ENCODE measurements at regions not wholly inside any gene's neighbourhood (a gene's known extent, or its start where the extent isn't known, plus 50 kb on each side); places are given as distances from the start of the nearest gene placed in this dataset.

- no peak overlapping the region for H3K4me3 ChIP-seq (ENCODE audit: insufficient read depth, low read depth, low read length)
- Mint-ChIP-seq H3K36me3 (ENCODE audit: low read depth, unreplicated experiment) (no peaks in the 10 kb centered on the region), H3K27ac (ENCODE audit: unreplicated experiment) (no peak overlapping the region), H3K4me3 (ENCODE audit: unreplicated experiment) (no peak overlapping the region), H3K9me3 (ENCODE audit: unreplicated experiment) (peaks cover 4% of the 10 kb centered on the region), H3K27me3 (ENCODE audit: low read depth, unreplicated experiment) (no peaks in the 10 kb centered on the region), H3K4me1 (ENCODE audit: low read depth, unreplicated experiment) (no peaks in the 10 kb centered on the region)
- H3K36me3 ChIP-seq (ENCODE audit: insufficient read depth, low read length), result no peaks in the 10 kb centered on the region
- H3K27me3 ChIP-seq (ENCODE audit: insufficient read depth, low read length), result no peaks in the 10 kb centered on the region
- H3K27ac ChIP-seq (ENCODE audit: low read depth, low read length), result no peak overlapping the region
- no peak overlapping the region for H3K9ac ChIP-seq (ENCODE audit: low read length)
- TF ChIP-seq CTCF (IDR thresholded peaks at IDR 0.05; ENCODE audit: insufficient read depth, low read depth, low read length), result no peak
- no peak for TF ChIP-seq EZH2 (IDR thresholded peaks at IDR 0.05; ENCODE audit: insufficient read depth, low read length)
- no peaks in the 10 kb centered on the region for H3K9me3 ChIP-seq (ENCODE audit: insufficient read depth, low read depth, low read length)
- no peak overlapping the region for H3K4me2 ChIP-seq (ENCODE audit: low read length)
- DNase-seq (ENCODE audit: low read depth), result no peak
- no peaks in the 10 kb centered on the region for H3K79me2 ChIP-seq (ENCODE audit: insufficient read depth, low read length)
- FAIRE-seq, result no peak
- H4K20me1 ChIP-seq (ENCODE audit: insufficient read depth, low read length), result no peaks in the 10 kb centered on the region
- no peaks in the 10 kb centered on the region for H3K4me1 ChIP-seq (ENCODE audit: insufficient read depth, low read length)
- no peak overlapping the region for H2AFZ ChIP-seq (ENCODE audit: low read depth, low read length)
Measured at GRCh38 chr1:95631695-95632094, 397.7 kb downstream of the RWDD3 start.

GRCh38 chr1:95635811-95636210, 401.8 kb downstream of the RWDD3 start:
- no peaks in the 10 kb centered on the region for H3K4me1 ChIP-seq (ENCODE audit: insufficient read depth, low read length)
- H3K36me3 Mint-ChIP-seq (ENCODE audit: low read depth, unreplicated experiment), result no peaks in the 10 kb centered on the region
- no peak overlapping the region for H3K27ac ChIP-seq (ENCODE audit: low read depth, low read length)
- H3K9me3 ChIP-seq (ENCODE audit: insufficient read depth, low read depth, low read length), result no peaks in the 10 kb centered on the region
- H4K20me1 ChIP-seq (ENCODE audit: insufficient read depth, low read length), result no peaks in the 10 kb centered on the region
- H3K27ac Mint-ChIP-seq (ENCODE audit: unreplicated experiment), result no peak overlapping the region
- DNase-seq (ENCODE audit: low read depth), result no peak
- H3K4me1 Mint-ChIP-seq (ENCODE audit: low read depth, unreplicated experiment), result no peaks in the 10 kb centered on the region
- H3K4me2 ChIP-seq (ENCODE audit: low read length), result no peak overlapping the region
- no peaks in the 10 kb centered on the region for H3K36me3 ChIP-seq (ENCODE audit: insufficient read depth, low read length)
- TF ChIP-seq CTCF (IDR thresholded peaks at IDR 0.05; ENCODE audit: insufficient read depth, low read depth, low read length), result no peak
- no peak for TF ChIP-seq EZH2 (IDR thresholded peaks at IDR 0.05; ENCODE audit: insufficient read depth, low read length)
- no peaks in the 10 kb centered on the region for H3K79me2 ChIP-seq (ENCODE audit: insufficient read depth, low read length)
- no peak overlapping the region for H3K4me3 ChIP-seq (ENCODE audit: insufficient read depth, low read depth, low read length)
- no peak overlapping the region for H3K9ac ChIP-seq (ENCODE audit: low read length)
- H3K9me3 Mint-ChIP-seq (ENCODE audit: unreplicated experiment), result no peaks in the 10 kb centered on the region
- no peak overlapping the region for H3K4me3 Mint-ChIP-seq (ENCODE audit: unreplicated experiment)
- H3K27me3 ChIP-seq (ENCODE audit: insufficient read depth, low read length), result no peaks in the 10 kb centered on the region
- FAIRE-seq, result no peak
- no peaks in the 10 kb centered on the region for H3K27me3 Mint-ChIP-seq (ENCODE audit: low read depth, unreplicated experiment)
- H2AFZ ChIP-seq (ENCODE audit: low read depth, low read length), result no peak overlapping the region

DNA sequence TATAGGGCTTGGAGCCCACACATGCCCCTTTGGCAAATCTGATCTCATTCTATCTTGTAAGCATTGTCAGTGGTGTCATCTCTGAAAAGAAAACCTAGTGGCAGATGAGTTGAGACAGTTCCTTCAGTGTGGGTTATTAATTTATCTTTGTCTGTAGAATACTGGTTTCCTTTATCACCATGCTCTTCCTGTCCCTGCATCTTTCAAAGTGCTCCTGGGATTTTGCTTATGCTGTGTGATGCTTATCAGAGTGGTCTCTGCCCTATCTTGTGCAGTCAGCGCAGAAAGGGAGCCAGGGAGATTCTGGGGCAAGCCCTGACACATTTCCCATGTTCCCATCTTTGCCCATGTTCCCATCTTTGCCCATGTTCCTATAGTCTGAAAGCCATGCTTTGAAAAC, 402.9 kb downstream of the RWDD3 start:
- Mint-ChIP-seq H3K9me3 (ENCODE audit: unreplicated experiment) (no peaks in the 10 kb centered on the region), H3K4me1 (ENCODE audit: low read depth, unreplicated experiment) (no peaks in the 10 kb centered on the region), H3K4me3 (ENCODE audit: unreplicated experiment) (no peak overlapping the region), H3K27ac (ENCODE audit: unreplicated experiment) (no peak overlapping the region), H3K27me3 (ENCODE audit: low read depth, unreplicated experiment) (no peaks in the 10 kb centered on the region), H3K36me3 (ENCODE audit: low read depth, unreplicated experiment) (no peaks in the 10 kb centered on the region)
- Histone ChIP-seq H3K4me2 (ENCODE audit: low read length) (no peak overlapping the region), H3K9ac (ENCODE audit: low read length) (no peak overlapping the region), H2AFZ (ENCODE audit: low read depth, low read length) (no peak overlapping the region), H3K79me2 (ENCODE audit: insufficient read depth, low read length) (no peaks in the 10 kb centered on the region), H3K27ac (ENCODE audit: low read depth, low read length) (no peak overlapping the region), H3K4me1 (ENCODE audit: insufficient read depth, low read length) (no peaks in the 10 kb centered on the region), H3K9me3 (ENCODE audit: insufficient read depth, low read depth, low read length) (no peaks in the 10 kb centered on the region), H3K36me3 (ENCODE audit: insufficient read depth, low read length) (no peaks in the 10 kb centered on the region), H3K27me3 (ENCODE audit: insufficient read depth, low read length) (no peaks in the 10 kb centered on the region), H3K4me3 (ENCODE audit: insufficient read depth, low read depth, low read length) (no peak overlapping the region), H4K20me1 (ENCODE audit: insufficient read depth, low read length) (no peaks in the 10 kb centered on the region)
- TF ChIP-seq EZH2 (IDR thresholded peaks at IDR 0.05; ENCODE audit: insufficient read depth, low read length) (no peak), CTCF (IDR thresholded peaks at IDR 0.05; ENCODE audit: insufficient read depth, low read depth, low read length) (no peak)
- no peak for FAIRE-seq
- no peak for DNase-seq (ENCODE audit: low read depth)

Data from astrocyte (in vitro differentiated cells and primary cell).